ENCODE measurements at regions not wholly inside any gene's neighbourhood (a gene's known extent, or its start where the extent isn't known, plus 50 kb on each side); places are given as distances from the start of the nearest gene placed in this dataset.

DNA sequence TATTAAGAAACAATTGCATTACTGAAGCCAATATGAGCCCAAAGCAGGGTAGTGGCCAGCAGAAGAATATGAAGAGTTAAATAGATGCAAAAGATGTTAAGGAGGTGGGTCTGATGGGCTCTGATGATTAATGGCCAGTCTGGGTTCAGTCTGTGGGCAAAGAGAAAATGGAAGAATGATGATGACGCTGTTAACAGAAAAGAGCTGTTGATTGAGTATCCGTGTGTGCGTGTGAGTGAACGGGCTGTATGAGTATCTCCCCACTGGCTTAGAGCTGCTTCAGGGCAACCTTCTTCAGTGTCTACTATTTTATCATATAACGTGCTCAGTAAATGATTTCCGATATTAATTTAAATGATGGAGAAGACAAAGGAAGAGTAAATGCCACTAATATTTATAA is 723.3 kb upstream of the MAP3K7 start:
- ChIA-PET CTCF (no interaction called here), POLR2A (no interaction called here)
- Mint-ChIP-seq H3K36me3 (ENCODE audit: low read depth) (no peaks in the 10 kb centered on the region), H3K9me3 (no peaks in the 10 kb centered on the region), H3K4me3 (no peak overlapping the region), H3K27me3 (no peaks in the 10 kb centered on the region), H3K4me1 (no peaks in the 10 kb centered on the region), H3K27ac (no peak overlapping the region)
- DNase-seq (no peak), ATAC-seq (ENCODE audit: low read depth) (no peak)
- TF ChIP-seq, protein P1, sequence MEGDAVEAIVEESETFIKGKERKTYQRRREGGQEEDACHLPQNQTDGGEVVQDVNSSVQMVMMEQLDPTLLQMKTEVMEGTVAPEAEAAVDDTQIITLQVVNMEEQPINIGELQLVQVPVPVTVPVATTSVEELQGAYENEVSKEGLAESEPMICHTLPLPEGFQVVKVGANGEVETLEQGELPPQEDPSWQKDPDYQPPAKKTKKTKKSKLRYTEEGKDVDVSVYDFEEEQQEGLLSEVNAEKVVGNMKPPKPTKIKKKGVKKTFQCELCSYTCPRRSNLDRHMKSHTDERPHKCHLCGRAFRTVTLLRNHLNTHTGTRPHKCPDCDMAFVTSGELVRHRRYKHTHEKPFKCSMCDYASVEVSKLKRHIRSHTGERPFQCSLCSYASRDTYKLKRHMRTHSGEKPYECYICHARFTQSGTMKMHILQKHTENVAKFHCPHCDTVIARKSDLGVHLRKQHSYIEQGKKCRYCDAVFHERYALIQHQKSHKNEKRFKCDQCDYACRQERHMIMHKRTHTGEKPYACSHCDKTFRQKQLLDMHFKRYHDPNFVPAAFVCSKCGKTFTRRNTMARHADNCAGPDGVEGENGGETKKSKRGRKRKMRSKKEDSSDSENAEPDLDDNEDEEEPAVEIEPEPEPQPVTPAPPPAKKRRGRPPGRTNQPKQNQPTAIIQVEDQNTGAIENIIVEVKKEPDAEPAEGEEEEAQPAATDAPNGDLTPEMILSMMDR (IDR thresholded peaks at IDR 0.05) = no peak
- intact Hi-C loops (cut with micrococcal nuclease) = no loop called here

DNA sequence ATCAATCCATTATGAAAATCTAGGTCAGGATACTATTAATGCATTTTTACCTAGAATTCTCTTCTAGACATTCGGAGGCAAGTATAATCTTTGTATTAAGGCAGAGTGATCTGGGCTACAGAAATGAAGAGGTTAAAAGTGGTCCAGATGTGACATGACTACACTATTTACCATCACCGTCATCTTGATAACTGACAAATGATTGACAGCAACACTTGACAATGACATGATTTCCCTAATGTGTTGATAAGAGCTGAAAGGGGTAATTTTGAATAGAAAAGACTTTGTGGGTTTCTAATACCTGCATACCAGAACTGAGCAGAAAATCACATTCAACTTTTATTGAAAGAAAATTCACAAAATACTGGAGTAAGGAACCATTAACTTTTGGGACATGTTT is 718.9 kb upstream of the MAP3K7 start:
- Mint-ChIP-seq H3K4me1 (no peaks in the 10 kb centered on the region), H3K27ac (no peak overlapping the region), H3K4me3 (no peak overlapping the region), H3K9me3 (no peaks in the 10 kb centered on the region), H3K27me3 (no peaks in the 10 kb centered on the region), H3K36me3 (ENCODE audit: low read depth) (no peaks in the 10 kb centered on the region)
- ATAC-seq (ENCODE audit: low read depth) = no peak
- DNase-seq = no peak
- TF ChIP-seq, protein P1 (IDR thresholded peaks at IDR 0.05) = no peak
- ChIA-PET CTCF (no interaction called here), POLR2A (interaction anchor here (0.6 kb wide), 1 partner anchor 15 kb away, joined by 3 read pairs; no protein-coding TSS in a partner anchor)
- intact Hi-C loops (cut with micrococcal nuclease) = no loop called here

DNA sequence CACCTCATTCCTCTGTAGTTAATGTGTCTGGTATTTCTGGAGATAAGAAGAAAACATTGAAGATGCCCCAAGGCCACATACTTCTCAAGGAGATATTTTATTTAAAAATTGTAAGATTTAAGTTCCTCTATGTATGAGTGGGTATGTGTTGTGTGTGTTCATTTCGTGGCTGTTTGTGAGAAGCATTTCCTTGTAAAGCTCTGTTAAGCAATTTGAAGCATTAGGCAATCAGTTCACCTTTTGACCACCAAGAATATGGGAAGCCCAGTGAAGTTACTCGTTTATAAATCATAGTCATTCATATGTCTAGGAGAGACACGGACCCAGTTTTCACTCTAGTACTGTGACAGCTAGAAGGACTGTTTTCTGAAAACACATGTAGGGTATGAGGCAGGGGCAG is 717.6 kb upstream of the MAP3K7 start:
- Mint-ChIP-seq H3K4me3 (no peak overlapping the region), H3K9me3 (no peaks in the 10 kb centered on the region), H3K27me3 (no peaks in the 10 kb centered on the region), H3K27ac (no peak overlapping the region), H3K4me1 (no peaks in the 10 kb centered on the region), H3K36me3 (ENCODE audit: low read depth) (no peaks in the 10 kb centered on the region)
- ChIA-PET CTCF (no interaction called here), POLR2A (no interaction called here)
- DNase-seq (no peak), ATAC-seq (ENCODE audit: low read depth) (no peak)
- intact Hi-C loops (cut with micrococcal nuclease) = no loop called here
- TF ChIP-seq, protein P1 (IDR thresholded peaks at IDR 0.05) = no peak

DNA sequence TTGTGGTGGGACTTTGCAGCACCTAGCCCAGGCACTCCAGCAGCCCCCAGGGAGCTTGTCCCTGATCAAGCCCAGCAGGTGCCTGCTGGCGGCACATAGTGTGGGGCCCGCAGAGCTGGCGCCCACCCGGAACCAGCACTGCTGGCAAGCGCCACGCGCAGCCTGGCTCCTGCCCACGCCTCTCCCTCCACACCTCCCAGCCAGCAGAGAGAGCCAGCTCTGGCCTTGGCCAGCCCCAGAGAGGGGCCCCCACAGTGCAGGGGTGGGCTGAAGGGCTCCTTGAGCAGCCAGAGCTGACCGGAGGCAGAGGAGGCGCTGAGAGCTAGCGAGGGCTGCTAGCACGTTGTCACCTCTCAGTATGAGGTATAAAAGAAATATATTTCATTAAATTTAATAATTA is 716.5 kb upstream of the MAP3K7 start:
- no peak overlapping the region for H3K4me3 Mint-ChIP-seq
- no peaks in the 10 kb centered on the region for H3K4me1 Mint-ChIP-seq
- TF ChIP-seq, protein P1 (IDR thresholded peaks at IDR 0.05) = no peak
- intact Hi-C loops (cut with micrococcal nuclease) = no loop called here
- POLR2A ChIA-PET = no interaction called here
- CTCF ChIA-PET = no interaction called here
- H3K36me3 Mint-ChIP-seq (ENCODE audit: low read depth) = no peaks in the 10 kb centered on the region
- H3K27me3 Mint-ChIP-seq = no peaks in the 10 kb centered on the region
- no peak overlapping the region for H3K27ac Mint-ChIP-seq
- DNase-seq (no peak), ATAC-seq (ENCODE audit: low read depth) (no peak)
- no peaks in the 10 kb centered on the region for H3K9me3 Mint-ChIP-seq

DNA sequence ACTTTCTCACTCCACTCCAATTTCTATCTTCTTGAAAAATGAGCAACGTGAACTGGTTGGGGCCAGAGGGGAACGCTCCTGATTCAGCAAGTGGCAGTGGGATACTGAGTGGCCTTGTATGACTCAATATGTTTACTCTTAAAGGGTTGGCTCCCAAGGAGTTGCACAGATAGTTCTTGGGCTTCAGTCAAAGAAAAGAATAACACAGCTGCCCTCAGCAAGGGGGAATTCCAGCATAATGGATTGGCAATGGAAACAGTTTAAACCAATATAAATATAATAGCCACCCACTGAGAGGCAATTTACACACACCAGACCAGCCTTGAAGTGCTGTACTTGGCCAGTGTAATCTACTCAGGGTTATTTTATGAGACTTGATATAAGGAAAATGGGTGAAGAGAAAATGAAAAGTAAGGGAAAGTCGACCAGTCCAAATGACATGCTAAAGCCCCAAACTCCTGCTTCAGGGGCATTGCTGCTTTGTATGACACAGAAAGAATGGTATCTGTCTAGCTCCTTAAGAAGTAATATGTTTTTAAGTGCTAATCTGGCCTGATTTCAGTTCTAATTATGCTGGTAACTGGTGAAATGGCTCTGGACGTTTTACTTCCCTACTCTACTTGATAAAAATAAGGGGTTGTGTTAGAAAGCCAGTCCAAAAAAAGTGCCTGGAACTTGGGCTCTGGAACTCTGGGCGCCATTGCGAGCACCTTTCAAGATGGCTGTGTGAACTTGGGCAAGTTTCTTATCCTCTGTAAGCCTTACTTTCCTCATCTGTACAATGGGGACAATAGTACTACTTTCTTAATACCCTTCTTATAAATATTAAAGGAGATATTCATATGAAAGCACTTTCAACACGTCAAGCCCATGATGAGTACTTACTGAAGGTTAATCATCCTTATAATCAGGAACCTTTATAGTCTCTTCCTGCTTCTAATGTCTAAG is 712.9 kb upstream of the MAP3K7 start:
- intact Hi-C loops (cut with micrococcal nuclease) = no loop called here
- Mint-ChIP-seq H3K4me3 (no peak overlapping the region), H3K36me3 (ENCODE audit: low read depth) (no peaks in the 10 kb centered on the region), H3K27me3 (no peaks in the 10 kb centered on the region), H3K27ac (no peak overlapping the region), H3K4me1 (no peaks in the 10 kb centered on the region), H3K9me3 (peaks cover 5% of the 10 kb centered on the region)
- ChIA-PET CTCF (no interaction called here), POLR2A (no interaction called here)
- no peak for DNase-seq
- TF ChIP-seq, protein P1 (IDR thresholded peaks at IDR 0.05) = no peak
- no peak for ATAC-seq (ENCODE audit: low read depth)

Measured in activated B cell treated with CpG ODN at 0.5 μM for 24 hours (primary cell).